AML-193 (cell line): ENCODE measurements at regions not wholly inside any gene's neighbourhood (a gene's known extent, or its start where the extent isn't known, plus 50 kb on each side); places are given as distances from the start of the nearest gene placed in this dataset.
"Not testable (repeated sequence)": the region's sequence is repeated elsewhere in the genome, so short reads cannot be mapped to it uniquely, and the experiment has no call there.

Experiments
- DNase-seq, 2 experiments: peaks; one replicate each; lab custom pipeline; 2025; lab: John Stamatoyannopoulos, UW

DNA sequence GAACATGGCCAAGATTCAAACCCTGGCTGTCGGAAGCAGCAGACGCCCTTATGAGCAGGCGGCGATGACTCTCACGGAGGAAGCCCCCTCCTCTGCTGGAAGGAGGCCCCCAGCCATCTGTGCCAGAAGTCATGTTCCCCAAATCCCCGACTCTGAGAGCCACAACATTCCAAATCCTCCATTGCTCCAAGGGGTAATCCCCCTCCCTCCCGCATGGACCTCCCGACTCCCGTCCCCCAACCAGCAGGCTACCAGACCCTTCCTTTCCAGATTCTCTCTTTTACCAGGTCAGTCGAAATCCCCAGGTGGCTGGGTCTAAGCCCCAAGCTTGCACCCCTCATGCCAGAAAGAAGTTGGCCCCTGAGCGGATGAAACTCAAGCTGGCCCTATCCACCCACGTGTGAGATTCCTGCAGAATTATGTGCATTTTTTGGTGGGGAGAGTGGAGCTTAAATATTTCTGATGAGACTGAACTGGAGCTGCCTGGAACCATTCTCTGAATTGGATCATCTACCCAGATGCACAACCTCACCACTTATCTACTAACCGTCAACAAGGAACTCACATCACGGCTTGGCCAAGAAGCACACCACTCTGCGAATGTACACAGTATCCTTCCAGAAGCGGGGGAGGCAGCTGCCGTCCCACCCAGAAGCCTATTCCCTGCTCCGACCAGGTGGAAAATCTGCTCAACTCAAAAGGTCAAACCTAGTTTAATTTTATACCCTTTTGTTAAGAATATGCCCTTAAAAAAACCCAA lies 283.5 kb downstream of the C16orf95 start:
- DNase-seq = no peak

DNA sequence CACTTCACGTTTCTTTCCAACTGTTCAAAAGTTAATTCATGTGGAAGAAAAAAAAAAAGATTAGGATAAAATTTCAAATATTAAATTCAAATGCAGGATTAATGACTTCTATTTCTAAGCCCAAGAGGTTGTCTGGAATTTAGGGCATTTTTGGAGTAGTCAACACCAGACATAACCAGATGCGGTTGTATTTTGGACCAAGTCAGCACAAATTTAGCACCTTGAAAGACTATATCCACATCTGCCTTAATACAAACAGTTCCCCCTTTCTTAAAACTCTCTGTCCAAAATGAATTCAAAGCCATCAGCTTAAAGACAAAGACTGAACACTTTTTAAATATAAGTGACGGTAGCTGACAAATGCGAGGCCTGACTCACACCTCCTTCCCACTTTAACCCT lies 282.9 kb downstream of the C16orf95 start:
- DNase-seq = no peak

DNA sequence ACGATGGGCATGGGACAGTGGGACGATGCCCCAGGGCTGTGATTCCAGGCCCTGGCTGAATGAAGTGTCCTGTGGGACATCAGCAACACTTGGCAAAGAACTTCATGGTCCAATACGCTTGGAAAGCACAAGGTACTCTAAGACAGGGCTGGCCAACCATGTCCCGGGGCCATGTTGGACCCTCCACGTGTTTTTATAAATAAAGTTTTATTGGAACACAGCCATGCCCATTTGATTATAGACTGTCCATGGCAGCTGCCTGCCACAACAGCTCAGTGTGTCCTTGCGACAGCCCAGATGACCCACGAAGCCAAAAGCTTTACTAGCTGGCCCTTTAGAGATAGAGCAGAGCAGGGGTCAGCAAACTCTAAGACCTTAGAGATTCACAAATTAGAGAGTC lies 282.1 kb downstream of the C16orf95 start:
- no peak for DNase-seq

DNA sequence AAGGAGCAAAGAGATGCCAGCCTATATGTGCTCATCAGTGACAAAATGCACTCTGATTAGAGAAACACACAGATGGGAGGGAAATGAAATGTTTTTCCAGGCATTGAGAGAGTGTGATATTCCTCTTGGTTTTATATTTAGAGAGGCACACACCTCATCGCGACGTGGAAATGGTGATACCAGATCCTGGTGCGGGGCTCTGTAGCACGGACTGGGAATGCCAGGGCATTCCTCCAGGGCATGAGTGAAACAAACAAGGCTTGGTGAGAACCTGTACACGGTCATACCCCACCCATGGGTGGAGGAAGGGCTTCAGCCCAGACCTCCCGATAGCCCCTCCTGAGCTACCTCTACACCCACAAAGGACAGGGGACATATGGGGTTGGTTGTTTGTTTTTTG lies 280.2 kb downstream of the C16orf95 start:
- no peak for DNase-seq

DNA sequence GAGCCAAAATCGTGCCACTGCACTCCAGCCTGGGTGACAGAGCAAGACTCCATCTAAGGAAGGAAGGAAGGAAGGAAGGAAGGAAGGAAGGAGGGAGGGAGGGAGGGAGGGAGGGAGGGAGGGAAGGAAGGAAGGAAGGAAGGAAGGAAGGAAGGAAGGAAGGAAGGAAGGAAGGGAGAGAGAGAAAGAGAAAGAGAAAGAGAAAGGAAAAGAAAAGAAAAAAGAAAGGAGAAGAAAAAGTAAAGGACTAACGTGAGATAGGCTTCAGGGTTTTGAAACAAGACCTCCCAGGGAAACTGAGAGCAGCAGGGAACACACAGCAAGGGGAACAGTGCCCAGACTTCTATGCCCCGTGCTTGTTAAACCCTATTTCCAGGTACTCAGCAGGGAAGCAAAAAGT lies 278.7 kb downstream of the C16orf95 start:
- DNase-seq = not testable (repeated sequence)

DNA sequence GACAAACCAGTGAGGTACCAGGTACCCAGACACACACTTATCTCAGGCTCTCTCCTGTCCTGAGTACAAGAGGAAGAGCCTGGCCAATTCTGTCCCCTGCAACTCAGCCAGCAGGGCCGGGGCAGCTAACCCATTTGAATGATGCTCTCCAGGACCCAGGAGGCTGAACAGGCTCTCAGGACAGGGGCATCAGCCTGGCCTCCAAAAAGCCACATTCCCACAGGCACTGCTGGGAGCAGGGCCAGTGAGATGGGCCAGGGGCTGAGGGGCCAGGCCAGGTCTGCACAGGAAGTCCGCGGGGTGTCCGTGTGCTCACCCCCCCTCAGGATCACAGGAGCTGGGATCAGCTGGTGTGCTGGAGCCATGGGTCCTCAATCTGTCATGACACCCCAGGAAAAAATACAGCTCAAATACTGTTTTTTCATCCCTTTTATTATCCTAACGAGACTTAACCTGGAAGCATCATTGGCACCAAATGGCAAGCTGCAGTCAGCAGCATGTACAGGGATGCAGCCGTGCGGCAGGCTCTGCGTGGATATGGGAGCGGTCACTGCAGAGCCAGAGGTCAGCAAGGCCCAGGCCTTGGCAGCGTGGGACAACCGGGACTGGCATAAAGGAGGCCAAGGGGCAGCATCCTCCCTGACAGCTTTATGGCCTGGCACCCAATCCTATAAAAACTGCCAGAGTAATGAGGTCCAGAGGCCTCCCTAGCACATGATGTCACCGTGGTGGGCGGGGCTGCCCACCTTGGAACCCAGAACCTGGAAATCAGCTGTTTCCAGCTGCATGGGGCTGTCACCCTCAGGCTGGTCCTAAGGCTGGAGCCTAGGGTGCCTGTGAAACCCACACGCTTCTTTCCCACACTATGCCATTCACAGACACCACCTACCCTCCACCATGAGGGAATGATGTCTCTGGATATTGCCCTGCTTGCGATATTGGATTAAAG lies 276.7 kb downstream of the C16orf95 start:
- DNase-seq = no peak

DNA sequence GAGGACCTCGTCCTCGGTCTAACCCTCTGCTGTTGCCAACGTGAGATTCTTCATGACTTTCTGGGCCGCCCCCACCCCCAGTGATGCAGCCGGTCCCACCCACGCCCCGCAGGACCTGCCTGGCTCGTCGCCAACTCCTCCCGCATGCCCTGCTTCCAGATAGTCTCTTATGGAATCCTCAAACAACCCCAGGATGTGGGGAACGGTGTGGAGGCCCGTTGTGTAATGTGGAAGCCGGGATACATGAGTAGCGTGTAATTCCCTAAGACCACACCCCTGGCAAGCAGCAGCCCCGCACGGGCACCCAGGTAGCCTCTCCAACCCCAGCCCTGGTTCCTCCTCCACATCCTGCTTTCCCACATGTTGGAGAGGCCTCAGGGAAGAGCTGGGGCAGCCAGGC lies 275.9 kb downstream of the C16orf95 start:
- no peak for DNase-seq

DNA sequence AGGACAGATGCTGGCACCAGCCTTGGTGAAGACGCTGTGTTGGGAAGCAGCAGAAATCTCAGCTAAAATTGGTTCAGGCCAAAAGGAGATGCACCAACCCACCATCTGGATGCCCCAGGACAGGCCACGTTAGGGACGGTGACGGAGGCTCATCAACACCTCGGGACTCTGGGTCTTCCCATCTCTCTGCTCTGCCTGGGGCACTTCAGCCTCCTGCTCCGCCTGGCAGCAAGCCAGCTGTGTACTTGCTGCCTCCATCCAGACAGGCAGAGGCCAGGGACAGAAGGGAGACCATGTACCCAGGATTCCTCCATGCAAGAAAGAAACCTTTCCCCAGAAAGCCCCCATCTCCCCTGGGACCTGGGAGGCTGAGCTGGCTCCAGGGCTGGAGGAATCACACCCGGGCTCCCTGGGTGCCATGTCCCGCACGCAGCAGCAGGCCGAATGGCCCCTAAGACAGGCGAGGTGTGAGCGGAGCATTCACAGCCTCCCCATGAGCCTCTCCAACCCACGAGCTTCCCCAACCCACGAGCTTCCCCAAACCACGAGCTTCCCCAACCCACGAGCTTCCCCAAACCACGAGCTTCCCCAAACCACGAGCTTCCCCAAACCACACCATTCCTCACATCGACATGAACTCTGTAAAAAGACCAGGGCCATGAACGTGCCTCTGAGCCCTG lies 274.5 kb downstream of the C16orf95 start:
- DNase-seq = no peak

DNA sequence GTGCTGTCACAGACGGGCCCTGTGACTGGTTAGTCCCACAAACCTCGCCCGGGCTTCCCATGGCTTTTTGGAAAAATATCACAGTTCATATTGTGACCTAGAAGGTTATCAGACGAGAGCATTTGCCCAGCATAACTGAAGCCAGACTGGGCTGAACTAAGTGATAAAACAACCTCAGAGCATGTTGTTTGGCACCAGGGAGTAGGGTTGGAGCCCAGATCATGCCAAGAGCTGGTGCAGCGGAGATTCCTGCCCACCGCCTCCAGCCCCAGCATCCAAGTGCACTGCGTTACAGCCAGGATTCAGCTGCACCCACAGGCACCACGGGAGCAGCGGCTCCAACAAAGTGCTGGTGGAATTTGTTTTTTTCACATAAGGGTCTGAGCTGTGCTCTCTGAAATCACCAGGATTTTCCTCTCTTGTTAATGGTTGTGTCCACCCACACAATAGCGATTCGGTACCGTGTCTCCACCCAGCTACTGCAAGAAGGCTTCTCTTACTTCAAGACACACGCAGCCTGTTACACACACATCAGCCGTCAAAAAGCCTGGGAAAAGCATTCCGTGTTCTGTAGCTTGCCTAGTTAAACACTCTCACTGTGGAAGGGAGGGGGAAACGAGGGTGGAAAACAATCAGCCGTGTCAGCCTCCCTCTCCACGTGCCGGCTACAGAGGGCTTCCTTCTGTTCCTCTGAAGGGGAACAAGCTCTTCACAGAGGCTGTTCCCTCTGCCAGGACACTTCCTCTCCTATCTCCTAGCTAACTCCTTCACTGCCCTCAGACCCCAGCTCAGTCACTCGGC lies 273.8 kb downstream of the C16orf95 start:
- no peak for DNase-seq

DNA sequence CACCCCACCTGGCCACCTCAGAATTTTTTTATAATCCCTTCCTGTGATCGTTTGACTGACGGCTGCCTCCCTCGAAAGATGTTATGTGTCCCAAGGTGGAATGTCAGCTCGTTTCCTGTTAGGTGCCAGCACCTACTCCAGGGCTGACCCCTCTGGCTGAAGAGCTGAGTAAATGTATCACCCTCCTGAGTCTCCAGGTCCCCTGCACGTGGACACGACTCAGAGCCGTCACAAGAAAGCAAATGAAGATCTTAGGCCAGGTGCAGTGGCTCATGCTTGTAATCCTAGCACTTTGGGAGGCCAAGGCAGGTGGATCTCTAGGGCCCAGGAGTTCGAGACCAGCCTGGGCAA lies 273.2 kb downstream of the C16orf95 start:
- DNase-seq = no peak

DNA sequence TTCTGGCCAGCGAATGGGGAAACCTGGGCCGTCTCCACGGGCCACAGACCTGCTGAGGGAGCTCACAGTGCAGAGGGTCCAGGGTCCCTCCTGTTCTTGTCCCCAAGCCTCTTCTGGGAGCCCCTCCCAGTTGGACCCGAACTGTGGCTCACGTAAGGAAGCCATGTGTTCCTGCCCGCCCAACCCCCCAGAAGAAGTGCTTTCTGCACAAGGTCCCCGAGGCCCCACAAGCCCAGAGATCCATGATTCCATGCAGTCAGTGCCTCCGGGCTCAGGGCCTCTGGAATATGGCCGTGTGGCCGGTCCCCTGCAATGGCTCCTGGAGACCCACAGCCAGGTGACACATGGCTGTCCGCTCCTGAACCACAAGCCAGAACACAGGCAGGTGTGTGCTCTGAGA lies 272.4 kb downstream of the C16orf95 start:
- DNase-seq = no peak

DNA sequence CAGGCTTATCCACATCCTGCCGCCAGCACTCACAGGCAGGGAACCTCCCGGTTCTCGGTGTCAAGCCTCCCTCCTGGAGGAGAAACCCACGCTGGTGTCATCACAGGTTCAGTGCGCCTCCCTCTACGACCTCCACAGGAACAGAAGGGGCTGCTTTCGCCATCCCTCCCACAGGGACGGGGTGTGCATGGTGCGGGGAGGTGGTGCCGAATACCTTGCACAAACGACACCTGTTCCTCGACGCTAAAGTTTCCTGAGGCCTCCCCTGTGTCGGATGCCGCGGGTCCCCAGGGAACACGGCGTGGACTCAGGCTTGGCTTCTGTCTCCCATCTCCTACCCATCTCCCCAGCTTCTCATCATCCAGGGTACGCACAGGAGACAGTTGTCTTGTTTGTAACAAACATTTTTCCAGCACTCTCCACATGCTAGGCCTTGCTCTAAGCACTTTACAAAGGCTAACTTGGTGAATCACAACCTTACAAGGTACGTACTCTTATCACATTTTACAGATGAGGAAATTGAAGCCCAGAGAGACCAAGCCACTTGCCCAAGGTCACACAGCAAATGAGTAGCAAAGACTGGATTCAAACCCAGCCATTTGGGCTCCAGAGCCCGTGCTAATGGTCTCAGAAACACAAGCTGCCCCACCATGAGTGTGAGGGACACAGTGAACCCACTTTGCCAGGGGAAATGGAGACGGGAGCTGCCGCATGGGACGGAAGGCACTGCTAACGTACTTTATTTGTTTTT lies 271.6 kb downstream of the C16orf95 start:
- DNase-seq = no peak

DNA sequence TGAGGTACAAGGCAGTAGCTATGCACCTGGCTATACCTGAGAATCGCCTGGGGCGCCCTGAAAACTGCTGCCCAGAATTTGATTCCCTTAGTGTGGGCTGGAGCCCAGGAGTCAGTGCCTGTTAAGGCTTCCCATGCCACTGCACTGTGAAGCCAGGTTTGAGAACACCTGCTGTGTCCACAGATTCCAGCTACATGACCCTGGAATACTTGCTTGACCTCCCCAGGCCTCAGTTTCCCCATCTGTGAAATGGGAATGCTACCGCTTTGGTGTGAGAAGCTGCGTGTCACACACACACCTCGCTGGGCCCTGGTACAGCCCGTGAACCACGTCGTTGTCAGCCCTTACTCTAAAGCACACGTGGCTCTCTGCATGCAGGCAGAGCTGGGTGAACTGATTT lies 271.0 kb downstream of the C16orf95 start:
- no peak for DNase-seq

DNA sequence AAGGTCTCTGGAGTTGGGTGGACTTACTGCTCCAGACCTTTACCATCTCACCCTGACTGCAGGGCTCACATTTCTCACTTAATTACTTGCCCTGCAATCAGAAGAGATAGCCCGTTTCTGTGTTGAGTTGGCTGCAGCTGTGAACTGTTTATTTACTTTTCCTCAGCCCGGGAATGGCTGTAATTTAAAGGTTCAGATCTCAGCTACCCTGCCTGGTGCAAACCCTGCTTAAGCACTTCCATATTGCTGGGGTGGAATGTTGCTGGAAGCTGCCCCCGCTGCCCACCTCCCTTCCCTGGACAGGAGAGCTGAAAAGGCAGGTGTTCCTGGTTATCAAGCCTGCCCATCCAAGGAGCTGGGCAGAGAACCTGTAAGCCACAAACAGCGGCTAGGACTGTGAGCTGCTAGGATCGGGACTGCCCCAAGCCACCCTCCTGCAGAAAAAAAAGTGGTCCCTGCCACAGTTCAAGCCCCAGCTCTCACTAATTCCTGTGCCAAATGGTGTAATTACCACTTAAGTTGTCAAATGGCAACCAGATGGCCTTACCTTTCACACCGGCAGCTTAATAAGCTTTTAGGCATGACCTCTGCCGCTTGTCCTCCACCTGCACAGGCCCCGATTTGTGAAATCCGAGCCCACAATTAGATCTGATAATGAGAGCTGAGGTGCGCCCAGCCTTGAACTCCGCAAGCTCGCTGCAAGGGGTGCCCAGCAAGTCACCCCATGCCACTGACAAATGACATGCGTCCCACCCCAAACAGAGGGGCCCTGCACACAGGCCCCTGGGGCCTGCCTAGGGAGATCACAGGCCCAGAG lies 269.8 kb downstream of the C16orf95 start:
- no peak for DNase-seq

DNA sequence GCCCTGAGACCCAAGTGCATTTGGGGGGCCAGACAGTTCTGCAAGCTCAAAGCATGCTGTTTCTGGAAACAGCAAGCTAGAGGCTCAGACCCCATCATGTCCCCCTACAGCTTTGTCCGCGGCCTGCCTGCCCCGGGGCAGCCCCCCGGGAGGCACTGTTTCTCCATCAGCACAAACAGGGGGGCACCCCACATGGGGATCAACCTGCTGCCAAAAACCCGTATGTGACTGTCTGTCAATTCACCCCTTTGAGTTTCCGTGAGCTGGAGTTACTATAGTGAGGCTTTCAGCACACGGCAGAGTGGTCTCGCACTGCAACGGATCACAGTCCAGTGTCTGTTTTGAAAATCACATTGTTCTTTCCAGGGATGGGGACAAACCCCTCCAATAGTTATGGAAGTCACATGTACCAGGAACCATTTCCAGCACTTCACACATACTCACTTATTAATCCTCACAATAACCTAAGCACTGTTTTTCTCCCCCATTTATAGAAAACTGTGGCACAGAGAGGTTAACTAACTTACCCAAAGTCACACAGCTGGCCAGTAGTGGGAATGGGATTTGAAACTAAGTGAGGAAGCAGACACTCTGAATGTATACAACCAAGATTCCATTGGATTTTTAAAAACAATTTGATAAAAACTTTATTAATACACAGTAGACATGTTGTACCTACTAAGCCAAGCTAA lies 269.0 kb downstream of the C16orf95 start:
- DNase-seq = no peak

DNA sequence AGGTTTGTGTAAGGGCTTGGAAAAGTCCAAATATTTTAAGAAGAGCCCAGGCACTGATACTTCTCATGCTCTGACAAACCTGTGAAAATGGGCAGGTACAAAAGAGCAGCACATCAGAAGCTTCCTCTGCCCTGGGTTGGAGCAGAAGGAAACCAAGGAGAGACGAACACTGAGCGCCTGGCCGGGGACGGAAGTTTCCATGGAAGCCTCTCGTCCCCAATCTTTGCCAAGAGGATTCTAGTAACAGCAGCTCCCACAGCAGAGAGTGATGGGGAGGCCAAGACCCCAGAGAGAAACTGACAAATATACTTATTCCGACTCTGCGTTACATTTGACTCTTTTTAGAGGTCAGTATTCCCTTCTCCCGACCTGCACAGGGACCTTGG lies 268.5 kb downstream of the C16orf95 start:
- no peak for DNase-seq

DNA sequence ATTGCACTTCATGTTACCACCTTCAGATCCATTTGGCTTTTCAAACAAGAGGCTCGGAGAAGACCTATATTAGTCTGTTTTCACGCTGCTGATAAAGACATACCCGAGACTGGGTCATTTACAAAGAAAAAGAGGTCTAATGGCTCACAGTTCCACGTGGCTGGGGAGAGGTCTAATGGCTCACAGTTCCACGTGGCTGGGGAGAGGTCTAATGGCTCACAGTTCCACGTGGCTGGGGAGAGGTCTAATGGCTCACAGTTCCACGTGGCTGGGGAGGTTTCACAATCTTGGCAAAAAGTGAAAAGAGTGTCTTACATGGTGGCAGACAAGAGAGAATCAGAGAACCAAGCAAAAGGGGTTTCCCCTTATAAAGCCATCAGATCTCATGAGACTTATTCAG lies 268.0 kb downstream of the C16orf95 start:
- DNase-seq = not testable (repeated sequence)

DNA sequence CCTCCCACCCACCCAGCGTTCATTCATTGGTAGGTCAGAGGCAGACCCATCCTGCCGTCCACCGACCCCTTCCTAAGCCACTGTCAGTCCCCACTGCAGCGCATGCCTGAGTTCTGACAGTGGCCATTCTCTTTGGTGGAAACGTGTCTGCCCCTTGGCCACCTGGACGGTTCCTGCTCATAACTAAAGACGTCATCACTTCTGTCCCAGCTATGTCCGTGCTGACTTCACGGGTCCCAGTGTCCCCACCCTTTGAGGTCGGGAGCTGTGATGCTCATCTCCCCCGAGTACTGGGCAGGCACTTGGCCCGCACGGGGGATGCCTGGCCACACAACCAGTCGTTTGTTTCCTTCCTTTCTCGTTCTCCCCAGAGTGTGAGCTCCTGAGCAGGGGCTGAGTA lies 267.1 kb downstream of the C16orf95 start:
- DNase-seq = no peak

DNA sequence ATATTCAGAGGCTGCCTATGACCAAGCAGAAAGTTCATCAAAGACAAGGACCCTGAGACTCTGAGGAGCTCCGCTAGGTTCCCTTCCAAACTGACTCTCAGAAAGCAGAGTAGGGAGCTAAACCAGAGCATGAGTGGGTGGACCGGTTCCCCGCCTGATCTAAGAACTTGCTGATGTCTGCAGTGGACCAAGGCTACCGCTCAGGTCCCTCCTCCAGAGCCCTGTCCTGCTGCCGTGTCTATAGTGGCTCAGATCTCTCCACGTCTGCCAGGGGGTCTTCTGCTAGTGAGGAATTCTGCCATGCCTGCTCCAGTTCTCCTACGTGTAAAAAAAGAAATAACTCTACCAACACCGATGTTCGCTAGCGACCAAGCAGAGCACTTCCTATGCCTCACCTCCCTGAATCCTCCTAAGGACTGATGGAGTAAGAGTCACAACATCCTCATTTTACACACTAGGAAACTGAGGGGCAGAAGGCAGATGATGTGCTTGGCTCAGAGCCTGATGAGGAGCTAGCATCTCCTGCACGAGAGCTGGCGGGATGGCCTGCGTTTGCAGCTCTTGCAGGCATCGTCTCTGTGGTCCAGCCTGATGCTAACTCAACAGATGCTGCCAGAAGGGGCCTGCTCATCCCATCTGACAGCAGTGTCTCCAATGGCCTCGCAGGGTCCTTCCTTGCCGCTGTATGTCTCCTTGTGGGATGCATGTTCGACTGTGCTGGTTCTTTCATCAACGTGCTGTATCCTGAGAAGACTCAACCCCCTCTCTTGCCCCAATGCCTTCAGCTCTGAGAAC lies 265.5 kb downstream of the C16orf95 start:
- DNase-seq = no peak
